Left colon (tissue), 2 donors: ENCODE measurements at regions not wholly inside any gene's neighbourhood (a gene's known extent, or its start where the extent isn't known, plus 50 kb on each side); places are given as distances from the start of the nearest gene placed in this dataset.
"Not testable (repeated sequence)": the region's sequence is repeated elsewhere in the genome, so short reads cannot be mapped to it uniquely, and the experiment has no call there.

Experiments used
- ATAC-seq: fragments of 200-7000 bp; cut with Tn5 transposase; one replicate; pipeline ENCODE4 v1.9.1; 2020; ENCODE audit warnings: mild to moderate bottlenecking, moderate library complexity
- DNase-seq, 2 donors: peaks; one replicate each; pipeline ENCODE4 v3.0.0-alpha.2; 2020
- intact Hi-C, 2 donors: fragments of 100-400 bp; cut with DNase I in 1 of 2; cut with micrococcal nuclease in 1 of 2; formaldehyde crosslinking; loops; one replicate each; pipeline versions ENCODE4 v1.11.2 to v1.14.0; 2022; cut with DNase I, micrococcal nuclease
- donor health status: DM: no; HTN: no; CAD: no.
- donor health status: DM: yes; HTN: yes; CAD: no.

- intact Hi-C loops, result no loop called here
- DNase-seq, result no peak
- ATAC-seq, result no peak
Observed at GRCh38 chr6:18527836-18528743, 140.9 kb downstream of the RNF144B start.

DNA sequence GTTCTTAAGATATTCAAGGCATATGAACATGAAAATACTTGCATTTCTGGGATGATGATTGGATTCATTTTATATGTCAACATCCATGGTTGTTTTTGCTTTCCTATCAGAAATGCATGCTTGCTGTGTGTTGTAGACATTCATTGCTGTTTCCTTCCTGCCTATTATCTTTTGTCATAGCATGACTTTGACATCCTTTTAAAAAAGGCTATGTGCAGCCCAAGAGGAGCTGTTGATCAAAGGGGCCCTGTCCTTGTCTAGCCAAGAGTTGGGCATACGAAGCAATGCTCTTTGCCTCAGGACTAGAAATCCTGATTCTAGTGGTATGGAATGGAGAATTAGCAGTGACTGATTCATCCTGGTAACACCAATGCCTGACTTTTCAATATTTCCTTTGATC is 143.1 kb downstream of the RNF144B start:
- DNase-seq, result no peak
- intact Hi-C loops, result no loop called here
- ATAC-seq, result no peak

GRCh38 chr6:18532139-18532538 is 145.0 kb downstream of the RNF144B start:
- intact Hi-C loops, result no loop called here
- DNase-seq, result no peak
- no peak for ATAC-seq

DNA sequence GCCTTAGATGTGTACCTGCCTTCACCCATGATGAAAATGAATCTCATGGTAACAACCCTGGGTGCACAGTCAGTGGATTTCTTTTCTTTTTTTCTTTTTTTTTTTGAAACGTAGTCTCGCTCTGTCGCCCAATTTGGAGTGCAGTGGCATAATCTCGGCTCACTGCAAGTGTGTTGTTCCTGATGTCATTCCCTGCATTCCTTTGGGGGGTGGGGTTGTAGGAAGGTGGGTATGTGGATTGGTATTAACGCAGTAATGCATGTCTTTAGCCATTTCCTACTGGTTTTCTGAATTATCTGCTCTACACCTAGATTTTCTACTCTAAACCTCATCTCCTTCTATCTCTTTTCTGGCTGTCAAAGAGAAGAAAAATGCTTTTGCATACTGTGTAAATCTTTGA is 146.6 kb downstream of the RNF144B start:
- intact Hi-C loops, result no loop called here
- no peak for ATAC-seq
- DNase-seq, result no peak

DNA sequence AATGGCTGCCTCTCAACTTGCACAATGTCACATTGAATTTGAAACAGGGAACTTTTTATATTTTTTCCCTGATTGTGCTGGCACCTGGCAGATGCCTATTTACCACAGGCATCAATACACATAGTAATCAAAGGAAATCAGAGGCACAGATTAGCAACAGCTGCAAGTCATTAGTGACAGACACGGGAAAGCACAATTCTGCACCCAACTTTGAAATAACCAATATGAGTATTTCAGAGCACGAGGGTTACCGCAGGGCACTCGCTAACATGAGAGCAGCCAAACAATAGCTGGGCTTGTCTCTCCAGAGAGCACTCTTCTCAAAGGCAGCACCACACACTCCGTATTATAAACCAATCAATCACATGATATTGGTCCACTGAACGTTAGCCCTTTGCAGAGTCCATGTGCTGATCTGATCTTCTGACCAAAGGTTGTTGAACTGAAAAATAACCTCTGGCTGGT is 149.5 kb downstream of the RNF144B start:
- intact Hi-C loops, result no loop called here
- DNase-seq, result no peak
- ATAC-seq, result no peak

- intact Hi-C loops, result no loop called here
- DNase-seq (no peak), ATAC-seq (no peak)
Observed at GRCh38 chr6:18538315-18538714, 151.2 kb downstream of the RNF144B start.

DNA sequence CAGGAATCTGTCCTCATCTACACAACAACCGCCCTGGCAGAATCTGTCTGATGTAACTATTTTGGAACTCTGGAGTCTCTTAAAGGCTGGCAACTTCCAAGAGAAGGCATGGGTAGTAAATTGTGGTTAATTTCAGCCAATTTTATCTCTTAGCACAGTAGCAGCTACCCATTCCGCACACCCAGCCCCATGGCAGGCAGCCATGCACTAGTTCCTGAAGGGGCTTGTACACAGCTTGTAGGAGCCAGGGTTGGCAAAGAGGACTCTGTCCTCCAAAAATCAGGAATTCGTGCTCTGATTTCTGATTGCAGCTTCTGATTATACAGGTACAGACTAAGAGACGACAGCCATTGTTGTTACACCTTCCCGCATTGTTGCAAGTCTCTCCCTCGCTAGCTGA is 155.9 kb downstream of the RNF144B start:
- intact Hi-C loops, result no loop called here
- ATAC-seq (no peak), DNase-seq (no peak)

- ATAC-seq, intact Hi-C loops, DNase-seq: not testable (repeated sequence)
Observed at GRCh38 chr6:18545142-18545541, 158.0 kb downstream of the RNF144B start.

GRCh38 chr6:18545726-18546125 is 158.6 kb downstream of the RNF144B start:
- ATAC-seq (no peak), DNase-seq (no peak)
- intact Hi-C loops, result no loop called here

DNA sequence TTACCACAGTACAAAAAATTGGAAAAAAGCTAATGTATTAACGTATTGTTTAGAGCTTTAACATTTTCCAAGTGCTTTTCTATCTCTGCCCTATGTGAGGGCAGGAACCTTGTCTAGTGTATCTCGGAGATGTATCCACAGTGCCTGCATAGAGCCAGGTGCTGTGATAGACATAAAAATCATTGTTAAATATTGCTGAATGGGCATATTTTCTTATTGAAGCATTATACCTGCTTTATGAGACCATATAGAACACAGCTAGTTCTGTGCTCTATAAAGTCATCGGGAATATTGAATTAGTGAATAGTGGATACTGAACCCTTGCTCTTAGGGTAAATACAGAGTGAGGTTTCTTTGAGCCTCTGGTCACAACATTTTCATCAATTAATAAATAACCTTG is 163.0 kb downstream of the RNF144B start:
- intact Hi-C loops, result no loop called here
- no peak for ATAC-seq
- no peak for DNase-seq

GRCh38 chr6:18551228-18551627 is 164.1 kb downstream of the RNF144B start:
- DNase-seq, result no peak
- no peak for ATAC-seq
- intact Hi-C loops, result no loop called here

DNA sequence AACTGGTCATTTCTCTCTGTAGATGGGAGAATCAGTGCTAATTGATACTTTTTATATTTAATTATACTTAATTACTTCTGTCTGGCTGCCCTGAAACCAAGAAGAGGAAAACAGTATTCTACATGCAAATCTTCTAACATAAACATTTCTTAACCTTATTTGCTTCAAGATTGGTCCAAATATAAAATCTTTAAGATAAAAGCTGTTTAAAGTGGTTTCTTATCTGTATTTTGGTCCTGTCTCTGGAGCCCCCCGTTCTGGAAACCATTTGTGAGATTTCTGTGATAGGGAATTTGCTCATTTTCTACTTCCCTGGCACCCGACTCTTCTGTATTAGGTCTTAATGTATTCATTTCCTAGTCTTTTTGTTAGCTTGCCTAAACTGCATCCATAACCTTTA is 168.6 kb downstream of the RNF144B start:
- intact Hi-C loops, result no loop called here
- DNase-seq, result no peak
- no peak for ATAC-seq

DNA sequence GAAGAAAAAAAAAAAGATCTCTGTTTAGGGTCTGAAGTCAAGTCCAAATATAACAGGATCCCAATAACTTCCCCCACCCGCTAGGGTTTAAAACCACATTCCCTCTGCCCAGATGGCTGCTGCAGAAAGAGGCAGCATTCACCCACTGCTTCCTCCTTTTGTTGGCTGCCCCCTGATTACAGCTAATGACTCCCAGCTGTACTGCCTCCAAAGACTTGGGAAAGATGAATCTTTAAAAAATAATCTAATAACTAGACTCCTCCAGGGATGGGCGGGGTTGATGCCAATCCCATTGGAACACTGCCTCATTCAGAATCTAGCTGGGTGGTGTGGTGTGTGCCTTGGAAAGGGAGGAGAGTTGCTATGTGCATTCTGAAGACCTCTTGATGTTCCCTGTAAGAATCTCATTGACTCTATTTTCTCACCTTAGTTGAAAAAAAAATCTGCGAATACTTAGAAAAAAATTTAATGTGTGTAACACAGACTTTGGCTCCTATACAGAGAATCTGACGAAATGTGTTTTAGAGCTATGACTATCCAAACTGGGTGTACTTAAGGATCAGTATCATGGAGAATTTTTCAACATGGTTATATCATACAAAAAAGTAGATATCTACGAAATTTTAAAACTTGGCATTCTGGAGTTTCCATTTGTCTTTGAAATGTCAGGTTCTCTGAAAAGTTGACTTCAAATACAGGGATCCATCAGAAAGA is 174.0 kb downstream of the RNF144B start:
- intact Hi-C loops, result no loop called here
- DNase-seq (no peak), ATAC-seq (no peak)

DNA sequence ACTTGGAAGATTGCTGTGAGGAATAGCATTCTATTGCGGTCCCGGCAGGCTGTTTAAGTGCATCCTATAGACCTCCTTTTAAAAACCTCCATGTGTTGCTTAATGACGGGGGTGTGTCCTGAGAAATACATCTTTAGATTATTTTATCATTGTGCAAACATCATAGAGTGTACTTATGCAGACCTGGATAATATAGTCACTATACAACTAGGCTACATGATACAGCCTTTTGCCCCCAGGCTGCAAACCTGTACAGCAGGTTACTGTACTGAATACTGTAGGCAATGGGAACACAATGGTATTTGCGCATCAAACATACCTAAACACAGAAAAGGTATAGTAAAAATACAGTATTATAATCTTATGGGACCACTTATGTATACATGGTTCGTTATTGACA is 175.6 kb downstream of the RNF144B start:
- intact Hi-C loops, result no loop called here
- DNase-seq (no peak), ATAC-seq (peak; percentile 26)

DNA sequence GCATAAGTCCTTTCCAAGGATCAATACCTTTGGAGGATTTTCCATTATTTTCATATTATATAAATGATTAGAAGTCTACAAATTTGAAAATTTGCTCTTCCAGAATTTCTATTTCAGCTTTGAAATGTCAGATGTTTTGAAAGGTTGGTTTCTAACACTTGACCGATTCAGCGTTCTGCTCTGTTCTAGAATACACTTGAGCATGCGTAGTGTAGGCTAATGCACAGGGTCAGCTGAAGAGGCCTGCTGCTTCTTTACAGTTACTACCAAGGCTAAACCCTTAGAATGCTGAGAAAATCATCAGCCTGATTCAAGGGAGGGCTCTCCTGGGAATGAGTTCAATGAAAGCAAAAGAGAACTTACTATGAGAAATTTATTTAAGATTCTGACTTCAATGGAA is 177.6 kb downstream of the RNF144B start:
- ATAC-seq (no peak), DNase-seq (no peak)
- intact Hi-C loops, result no loop called here

- DNase-seq (no peak), ATAC-seq (no peak)
- intact Hi-C loops, result no loop called here
Observed at GRCh38 chr6:18565231-18565630, 178.1 kb downstream of the RNF144B start.

GRCh38 chr6:18567380-18567779 is 180.2 kb downstream of the RNF144B start:
- DNase-seq (no peak), ATAC-seq (no peak)
- intact Hi-C loops, result no loop called here

DNA sequence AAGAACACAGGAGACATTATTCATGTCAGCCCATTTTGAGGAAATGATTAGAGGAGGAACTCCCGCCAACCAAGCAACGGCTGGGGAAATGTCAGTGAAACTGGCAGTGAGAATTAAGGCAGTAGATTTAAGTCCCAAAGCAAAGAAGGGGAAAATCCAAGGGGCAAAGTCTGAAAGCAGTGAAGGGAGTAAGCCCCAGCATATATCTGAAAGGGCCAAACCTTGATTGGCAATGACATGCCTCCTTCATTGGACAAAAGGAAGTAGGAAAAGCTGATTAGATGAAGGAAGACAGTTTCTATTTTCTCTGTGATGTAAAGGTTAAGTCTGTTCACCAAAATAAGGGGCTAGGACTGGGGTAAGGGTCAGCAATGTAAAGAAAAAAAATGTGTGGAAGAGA is 190.3 kb downstream of the RNF144B start:
- ATAC-seq (no peak), DNase-seq (no peak)
- intact Hi-C loops, result no loop called here

DNA sequence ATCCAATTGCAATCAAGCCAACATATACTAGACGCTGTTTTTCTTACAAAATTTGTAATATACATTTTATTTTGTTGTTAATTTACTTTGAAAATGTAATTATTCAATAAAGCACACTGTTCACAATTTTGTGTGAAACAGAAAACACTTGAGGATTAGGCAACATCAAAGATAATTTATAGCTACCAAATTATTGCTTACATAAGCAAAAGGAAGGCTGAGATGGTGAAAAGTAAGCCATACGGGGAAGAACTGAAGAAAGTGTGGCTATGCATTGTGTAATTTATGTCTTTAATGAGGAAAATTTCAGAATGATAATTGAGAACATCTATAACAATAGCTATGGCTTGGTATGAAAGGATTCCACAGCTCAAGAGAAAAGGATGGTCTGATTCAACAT is 192.0 kb downstream of the RNF144B start:
- DNase-seq, result no peak
- no peak for ATAC-seq
- intact Hi-C loops, result no loop called here

DNA sequence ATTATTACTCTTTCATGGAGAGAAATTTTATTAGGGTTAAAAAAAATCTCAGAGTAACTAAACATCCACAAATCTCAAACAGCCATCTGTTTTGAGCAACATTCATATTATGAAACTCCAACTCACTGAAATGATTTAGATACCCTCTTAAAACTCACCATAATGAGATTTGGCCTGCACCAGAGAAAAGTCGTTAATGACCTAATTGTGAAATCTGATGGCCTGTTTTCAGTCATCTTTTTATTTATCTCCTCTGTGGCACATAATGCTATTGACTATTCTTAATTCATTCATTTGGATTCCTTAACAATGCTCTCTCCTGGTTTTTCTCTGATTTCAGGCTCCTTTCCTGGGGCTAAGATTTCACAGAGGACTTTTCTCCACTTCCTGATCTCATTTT is 192.7 kb downstream of the RNF144B start:
- ATAC-seq, result no peak
- DNase-seq, result no peak
- intact Hi-C loops, result no loop called here
